Kidney (tissue), 13 donors: ENCODE measurements at regions not wholly inside any gene's neighbourhood (a gene's known extent, or its start where the extent isn't known, plus 50 kb on each side); places are given as distances from the start of the nearest gene placed in this dataset.
"Not testable (repeated sequence)": the region's sequence is repeated elsewhere in the genome, so short reads cannot be mapped to it uniquely, and the experiment has no call there.

ENCODE experiments used
- DNase-seq, 5 donors: peaks; one replicate each; pipeline ENCODE4 v3.0.0-alpha.2; 2013 to 2020
- FAIRE-seq: peaks from 2 replicates; lab custom pipeline; 2012; peaks lifted over from hg19 to GRCh38; lab: Jason Lieb, UNC
- H3K27ac ChIP-seq, 2 donors: one replicate each; pipeline ENCODE4 v1.7.0; 2013; ENCODE audit warnings: low read depth in 2 of 2, low read length in 2 of 2, inconsistent platforms in 1 of 2
- H3K27me3 ChIP-seq: one replicate; pipeline ENCODE4 v1.7.1; 2013; ENCODE audit warnings: low read length, inconsistent platforms; ENCODE audit not compliant: control insufficient read depth, insufficient read depth
- H3K36me3 ChIP-seq, 3 donors: one replicate each; pipeline versions ENCODE4 v1.7.0 to v1.7.1; 2013; ENCODE audit warnings: low read length in 3 of 3, control low read depth in 1 of 3, inconsistent platforms in 1 of 3; ENCODE audit not compliant: insufficient read depth in 3 of 3, control insufficient read depth in 2 of 3
- H3K4me1 ChIP-seq, 3 donors: one replicate each; pipeline versions ENCODE4 v1.7.0 to v1.7.1; 2013; ENCODE audit warnings: low read length in 3 of 3, inconsistent platforms in 1 of 3, low read depth in 1 of 3; ENCODE audit not compliant: control insufficient read depth in 2 of 3, insufficient read depth in 2 of 3
- H3K4me3 ChIP-seq, 3 donors: one replicate each; pipeline versions ENCODE4 v1.7.0 to v1.8.1; 2013; ENCODE audit warnings: low read length in 3 of 3, control low read depth in 1 of 3, inconsistent platforms in 1 of 3
- H3K9ac ChIP-seq, 3 donors: one replicate each; pipeline versions ENCODE4 v1.7.0 to v1.7.1; 2013; ENCODE audit warnings: low read length in 3 of 3, control low read depth in 1 of 3, inconsistent platforms in 1 of 3
- H3K9me3 ChIP-seq, 3 donors: one replicate each; pipeline versions ENCODE4 v1.7.0 to v1.7.1; 2013; ENCODE audit warnings: low read length in 3 of 3, control low read depth in 1 of 3, inconsistent platforms in 1 of 3; ENCODE audit not compliant: control insufficient read depth in 2 of 3, insufficient read depth in 1 of 3
- CTCF ChIP-seq: IDR thresholded peaks from 3 replicates; pipeline ENCODE4 v1.5.1; 2012; ENCODE audit warnings: mild to moderate bottlenecking, moderate library complexity, borderline replicate concordance; ENCODE audit not compliant: insufficient read depth; ENCODE audit errors: extremely low read depth
- intact Hi-C: fragments of 100-400 bp; cut with DNase I; formaldehyde crosslinking; loops from one replicate; pipeline ENCODE4 v1.11.1; 2022
- donor health status: control.
- donor health status: control.
- donor health status: control.
- donor health status: control.
- donor health status: control.
- donor health status: DM: yes; HTN: yes; CAD: no.
- donor health status: Normal renal cell carcinoma (clear cell type).

DNA sequence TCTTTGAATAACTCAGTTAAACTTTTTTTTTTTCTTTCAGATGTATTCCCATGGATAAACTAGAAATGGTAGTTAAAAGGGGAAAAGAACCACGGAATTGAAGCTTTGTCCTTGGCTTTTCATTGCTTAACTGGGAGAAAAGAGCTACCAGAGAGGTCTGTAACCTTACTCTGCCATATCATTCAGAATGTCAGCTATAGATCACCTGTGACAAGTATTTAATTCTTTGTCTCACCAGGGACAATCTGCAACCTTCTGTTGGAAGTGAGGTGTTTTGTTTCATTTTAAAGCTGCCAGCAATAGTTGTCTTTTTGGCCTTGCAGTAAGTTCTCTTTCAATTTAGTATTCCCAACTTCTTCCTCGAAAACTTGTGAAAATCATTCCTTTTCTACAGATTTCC lies 618.4 kb downstream of the FRK start:
- Histone ChIP-seq H3K4me1 (no peaks in the 10 kb centered on the region), H3K4me3 (no peak overlapping the region), H3K9me3 (no peaks in the 10 kb centered on the region), H3K9ac (no peak overlapping the region), H3K27me3 (no peaks in the 10 kb centered on the region), H3K36me3 (no peaks in the 10 kb centered on the region), H3K27ac (no peak overlapping the region)
- no peak for TF ChIP-seq CTCF
- DNase-seq (no peak), FAIRE-seq (no peak)
- intact Hi-C loops: no loop called here

- intact Hi-C loops: no loop called here
- DNase-seq (no peak), FAIRE-seq (no peak)
Observed at GRCh38 chr6:115441651-115442050, 619.0 kb downstream of the FRK start.

DNA sequence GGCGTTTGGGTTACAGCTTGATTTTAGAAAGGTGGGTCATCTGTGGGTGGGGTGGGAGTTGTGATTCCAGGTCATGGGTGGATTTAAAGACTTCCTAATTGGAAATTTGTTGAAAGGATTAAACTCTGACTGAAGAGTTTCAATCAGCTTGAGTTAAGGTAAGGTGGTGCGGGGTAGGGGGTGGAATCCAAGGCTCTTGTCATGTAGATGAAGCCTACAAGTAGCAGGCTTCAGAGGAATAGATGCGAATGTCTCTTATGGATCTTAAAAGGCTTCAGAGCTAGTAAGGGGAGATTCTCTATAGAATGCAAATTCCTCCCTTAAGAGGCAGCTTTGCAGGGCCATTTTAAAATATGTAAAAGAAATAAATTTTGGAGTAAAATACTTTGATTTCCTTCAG lies 645.3 kb downstream of the FRK start:
- Histone ChIP-seq H3K4me1 (no peaks in the 10 kb centered on the region), H3K4me3 (no peak overlapping the region), H3K9me3 (no peaks in the 10 kb centered on the region), H3K9ac (no peak overlapping the region), H3K27me3 (no peaks in the 10 kb centered on the region), H3K36me3 (no peaks in the 10 kb centered on the region), H3K27ac (no peak overlapping the region)
- intact Hi-C loops: no loop called here
- no peak for FAIRE-seq
- no peak for DNase-seq
- TF ChIP-seq CTCF: no peak

More at GRCh38 chr6:115441651-115442050, 619.0 kb downstream of the FRK start:
- H3K4me3 ChIP-seq: no peak overlapping the region
- no peak overlapping the region for H3K9ac ChIP-seq
- H3K4me1 ChIP-seq: no peaks in the 10 kb centered on the region
- H3K27me3 ChIP-seq: no peaks in the 10 kb centered on the region
- no peak overlapping the region for H3K27ac ChIP-seq
- TF ChIP-seq CTCF: no peak
- no peaks in the 10 kb centered on the region for H3K36me3 ChIP-seq
- H3K9me3 ChIP-seq: no peaks in the 10 kb centered on the region

- H3K4me3 ChIP-seq, intact Hi-C loops, H3K9me3 ChIP-seq, DNase-seq, FAIRE-seq, H3K27ac ChIP-seq, H3K9ac ChIP-seq, H3K27me3 ChIP-seq, H3K36me3 ChIP-seq, H3K4me1 ChIP-seq: not testable (repeated sequence)
Observed at GRCh38 chr6:115414916-115415315, 645.8 kb downstream of the FRK start.
